LNCaP clone FGC (cell line): ENCODE measurements at regions not wholly inside any gene's neighbourhood (a gene's known extent, or its start where the extent isn't known, plus 50 kb on each side); places are given as distances from the start of the nearest gene placed in this dataset.

Source experiments
- DNase-seq: peaks from one replicate; pipeline ENCODE4 v3.0.0-alpha.2; 2011; ENCODE audit warnings: low read depth
- H3K4me3 ChIP-seq: 2 replicates; pipeline ENCODE4 v1.5.1; 2011; ENCODE audit warnings: mild to moderate bottlenecking, low read depth, low read length, control low read depth
- TF ChIP-seq, protein P1 (sequence below): IDR thresholded peaks from 2 replicates; pipeline ENCODE4 v1.5.1; 2012; ENCODE audit warnings: mild to moderate bottlenecking; ENCODE audit not compliant: control insufficient read depth, insufficient read depth; ENCODE audit errors: extremely low read depth

DNA sequence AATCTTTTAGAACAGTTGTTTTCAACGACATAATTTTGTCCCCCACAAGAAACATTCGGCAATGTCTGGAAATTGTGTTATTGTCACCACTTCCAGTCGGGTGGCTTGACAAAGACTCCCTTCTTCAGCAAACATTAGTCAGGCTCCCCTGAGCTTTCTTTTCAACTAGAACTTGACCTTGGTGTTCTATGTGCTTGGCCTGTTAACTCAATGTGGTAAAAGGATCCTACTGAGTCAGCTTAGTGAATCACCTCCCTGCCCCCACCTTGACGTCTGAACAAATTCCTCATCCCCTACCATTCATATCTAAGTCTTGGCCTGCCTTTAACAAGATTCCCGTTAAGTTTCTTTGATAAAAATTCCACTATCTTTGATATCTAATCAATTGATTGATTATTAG, 465.0 kb upstream of the ROBO1 start:
- H3K4me3 ChIP-seq, result no peak overlapping the region
- TF ChIP-seq, protein P1, sequence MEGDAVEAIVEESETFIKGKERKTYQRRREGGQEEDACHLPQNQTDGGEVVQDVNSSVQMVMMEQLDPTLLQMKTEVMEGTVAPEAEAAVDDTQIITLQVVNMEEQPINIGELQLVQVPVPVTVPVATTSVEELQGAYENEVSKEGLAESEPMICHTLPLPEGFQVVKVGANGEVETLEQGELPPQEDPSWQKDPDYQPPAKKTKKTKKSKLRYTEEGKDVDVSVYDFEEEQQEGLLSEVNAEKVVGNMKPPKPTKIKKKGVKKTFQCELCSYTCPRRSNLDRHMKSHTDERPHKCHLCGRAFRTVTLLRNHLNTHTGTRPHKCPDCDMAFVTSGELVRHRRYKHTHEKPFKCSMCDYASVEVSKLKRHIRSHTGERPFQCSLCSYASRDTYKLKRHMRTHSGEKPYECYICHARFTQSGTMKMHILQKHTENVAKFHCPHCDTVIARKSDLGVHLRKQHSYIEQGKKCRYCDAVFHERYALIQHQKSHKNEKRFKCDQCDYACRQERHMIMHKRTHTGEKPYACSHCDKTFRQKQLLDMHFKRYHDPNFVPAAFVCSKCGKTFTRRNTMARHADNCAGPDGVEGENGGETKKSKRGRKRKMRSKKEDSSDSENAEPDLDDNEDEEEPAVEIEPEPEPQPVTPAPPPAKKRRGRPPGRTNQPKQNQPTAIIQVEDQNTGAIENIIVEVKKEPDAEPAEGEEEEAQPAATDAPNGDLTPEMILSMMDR, result no peak
- no peak for DNase-seq

DNA sequence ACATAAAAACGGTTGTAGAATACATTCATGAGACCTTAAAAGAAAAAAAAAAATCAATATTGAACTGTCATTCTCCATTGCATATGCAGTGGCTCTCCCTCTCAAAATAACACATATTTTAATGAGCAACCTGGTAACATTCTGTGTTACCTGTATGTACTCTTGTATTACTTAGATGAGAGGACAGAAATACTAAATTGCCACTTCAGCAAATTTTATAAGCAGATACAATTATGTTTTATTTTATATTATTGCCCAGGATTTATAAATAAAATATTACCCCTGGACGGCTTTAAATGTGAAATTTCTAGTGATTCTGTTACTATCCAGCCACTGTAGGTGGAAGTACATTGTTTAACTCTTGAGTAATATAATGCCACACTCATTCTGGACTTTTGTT, 463.2 kb upstream of the ROBO1 start:
- no peak overlapping the region for H3K4me3 ChIP-seq
- no peak for DNase-seq
- TF ChIP-seq, protein P1, result no peak

DNA sequence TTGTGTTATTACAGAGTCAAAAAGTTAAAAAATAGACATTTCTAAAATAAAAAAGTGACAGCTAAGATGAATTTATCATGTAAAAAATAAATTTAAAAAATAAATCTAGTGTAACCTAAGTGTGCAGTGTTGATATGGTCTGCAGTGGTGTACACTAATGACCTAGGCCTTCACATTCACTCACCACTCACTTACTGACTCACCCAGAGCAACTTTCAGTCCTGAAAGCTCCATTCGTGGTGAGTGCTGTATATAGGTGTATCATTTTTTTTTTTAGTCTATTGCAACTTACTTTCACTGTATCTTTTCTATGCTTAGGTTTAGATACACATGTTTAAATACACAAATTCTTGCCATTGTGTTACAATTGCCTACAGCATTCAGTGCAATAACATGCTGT, 459.4 kb upstream of the ROBO1 start:
- H3K4me3 ChIP-seq, result no peak overlapping the region
- TF ChIP-seq, protein P1, result no peak
- DNase-seq, result no peak

DNA sequence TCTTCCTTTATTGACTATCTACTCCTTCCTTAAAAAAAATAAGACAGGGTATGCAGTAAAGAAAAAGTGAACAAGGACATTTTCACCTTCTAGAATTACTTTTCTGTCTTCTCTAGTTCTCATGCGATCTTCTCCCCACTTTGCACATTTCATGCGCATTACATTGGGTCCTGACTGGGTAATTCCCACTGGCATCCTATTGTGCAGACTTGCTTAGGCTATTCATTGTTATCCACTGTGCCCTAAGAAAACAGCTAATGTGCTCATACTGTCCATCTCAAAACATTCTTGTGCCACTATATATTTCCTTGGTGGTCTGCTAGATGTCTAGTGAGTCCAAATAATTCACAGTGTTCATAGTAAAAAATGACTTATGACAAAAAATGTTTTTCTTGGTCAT, 447.4 kb upstream of the ROBO1 start:
- TF ChIP-seq, protein P1, result no peak
- no peak overlapping the region for H3K4me3 ChIP-seq

DNA sequence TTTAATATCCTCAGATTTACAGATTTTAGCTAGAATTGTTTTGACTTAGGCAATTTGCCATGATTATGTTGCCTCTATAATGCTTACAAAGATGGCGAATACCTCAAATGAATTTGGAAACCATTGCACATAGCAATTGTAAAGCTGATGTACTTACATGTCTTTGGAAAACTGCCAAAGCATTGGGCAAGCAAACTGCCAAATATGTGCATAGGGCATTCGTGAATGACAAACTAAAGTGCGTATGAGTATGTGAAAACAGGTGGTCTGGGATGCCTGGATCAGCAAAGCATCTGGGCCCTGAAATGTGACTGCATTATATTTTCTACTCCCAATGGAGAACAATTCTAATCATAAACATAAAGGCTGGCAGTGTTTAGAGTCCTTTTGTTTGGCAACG, 445.3 kb upstream of the ROBO1 start:
- H3K4me3 ChIP-seq, result no peak overlapping the region
- DNase-seq, result no peak
- TF ChIP-seq, protein P1, result no peak

More for the DNA sequence above, 447.4 kb upstream of the ROBO1 start:
- no peak for DNase-seq

DNA sequence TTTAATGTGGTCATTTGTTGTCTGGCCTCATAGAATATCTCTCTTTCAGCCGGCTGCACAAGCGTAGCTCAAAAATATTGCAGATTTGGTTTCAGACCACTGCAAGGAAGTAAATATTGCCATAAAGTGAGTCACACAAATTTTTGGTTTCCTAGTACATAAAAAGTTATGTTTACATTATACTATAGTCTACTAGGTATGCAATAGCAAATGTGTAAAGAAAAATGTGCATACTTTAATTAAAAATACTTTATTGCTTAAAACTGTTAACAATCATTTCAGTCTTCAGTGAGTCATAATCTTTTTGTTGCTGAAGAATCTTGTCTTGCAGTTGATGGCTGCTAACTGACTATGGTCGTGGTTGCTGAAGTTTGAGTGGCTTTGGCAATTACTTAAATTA, 425.1 kb upstream of the ROBO1 start:
- no peak for DNase-seq
- H3K4me3 ChIP-seq, result no peak overlapping the region

DNA sequence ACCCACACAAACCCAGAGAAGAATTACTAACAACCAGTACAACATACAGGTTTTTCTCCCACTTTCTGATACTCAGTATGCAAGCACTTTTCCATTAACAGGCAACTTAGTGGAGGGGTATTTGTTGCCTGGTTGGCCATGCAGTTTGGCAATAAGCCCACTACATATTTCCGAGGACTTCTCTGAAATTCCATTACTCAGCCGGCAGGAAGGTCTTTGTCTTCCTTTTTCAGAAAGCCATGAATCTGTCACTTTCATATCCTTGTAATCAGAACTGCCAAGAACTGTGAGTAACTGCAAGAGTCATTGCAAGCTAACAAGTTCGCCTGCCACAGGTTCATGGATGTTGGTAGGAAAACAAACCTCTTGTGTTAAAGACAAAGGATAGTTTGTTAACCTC, 422.3 kb upstream of the ROBO1 start:
- TF ChIP-seq, protein P1, result no peak
- no peak for DNase-seq
- H3K4me3 ChIP-seq, result no peak overlapping the region

More for the DNA sequence above, 425.1 kb upstream of the ROBO1 start:
- TF ChIP-seq, protein P1, result no peak
